Sigmoid colon (tissue), 6 donors: ENCODE measurements at regions not wholly inside any gene's neighbourhood (a gene's known extent, or its start where the extent isn't known, plus 50 kb on each side); places are given as distances from the start of the nearest gene placed in this dataset.

Experiments
- DNase-seq: peaks from one replicate; pipeline ENCODE4 v3.0.0-alpha.2; 2019
- H3K27ac ChIP-seq, 4 donors: fragments of 200-600 bp; sonication (generic); one replicate each; pipeline ENCODE4 v1.5.1; 2016 to 2019; ENCODE audit warnings: mild to moderate bottlenecking in 1 of 4
- H3K27me3 ChIP-seq, 3 donors: fragments of 200-600 bp; sonication (generic); one replicate each; pipeline ENCODE4 v1.5.1; 2019; ENCODE audit warnings: mild to moderate bottlenecking in 1 of 3
- H3K36me3 ChIP-seq, 4 donors: fragments of 200-600 bp; sonication (generic); one replicate each; pipeline ENCODE4 v1.5.1; 2016 to 2019
- H3K4me1 ChIP-seq, 4 donors: fragments of 200-600 bp; sonication (generic); one replicate each; pipeline ENCODE4 v1.5.1; 2017 to 2019
- H3K4me3 ChIP-seq, 4 donors: fragments of 200-600 bp; sonication (generic); one replicate each; pipeline ENCODE4 v1.5.1; 2017 to 2019; ENCODE audit warnings: mild to moderate bottlenecking in 2 of 4, moderate library complexity in 1 of 4
- H3K9me3 ChIP-seq, 4 donors: fragments of 200-600 bp in 3 of 4; sonication (generic) in 3 of 4; one replicate each; pipeline versions ENCODE4 v1.5.1 to v1.6.1; 2013 to 2019
- CTCF ChIP-seq, 4 experiments: fragments of 450-650 bp in 3 of 4; fragments of 200-600 bp in 1 of 4; IDR thresholded peaks; one replicate each; pipeline ENCODE4 v1.5.1; 2016 to 2019; ENCODE audit warnings: antibody characterized with exemption in 4 of 4, mild to moderate bottlenecking in 3 of 4, moderate library complexity in 2 of 4
- EP300 ChIP-seq, 4 donors: sonication (generic); formaldehyde crosslinking; IDR thresholded peaks; one replicate each; pipeline ENCODE4 v1.6.1; 2017; ENCODE audit warnings: antibody characterized with exemption in 4 of 4
- POLR2A ChIP-seq, 2 donors: fragments of 450-650 bp; IDR thresholded peaks; one replicate each; pipeline ENCODE4 v1.6.1; 2016; ENCODE audit warnings: antibody characterized with exemption in 2 of 2, mild to moderate bottlenecking in 2 of 2, moderate library complexity in 2 of 2
- POLR2AphosphoS5 ChIP-seq, 4 donors: sonication (generic); formaldehyde crosslinking; IDR thresholded peaks; one replicate each; pipeline ENCODE4 v1.6.1; 2017; ENCODE audit warnings: antibody characterized with exemption in 4 of 4
- WGBS, 2 donors: extraction: QIAGEN DNeasy Blood & Tissue Kit; methylation state at CpG; one replicate each; pipeline ENCODE4 v1.1.7; 2013; 5-methylcytosine and 5-hydroxymethylcytosine counted together
- intact Hi-C: fragments of 100-400 bp; cut with DNase I; formaldehyde crosslinking; loops from one replicate; pipeline ENCODE4 v1.15.1; 2023
- donor health status: healthy with polysubstance abuse.
- donor health status: healthy.

DNA sequence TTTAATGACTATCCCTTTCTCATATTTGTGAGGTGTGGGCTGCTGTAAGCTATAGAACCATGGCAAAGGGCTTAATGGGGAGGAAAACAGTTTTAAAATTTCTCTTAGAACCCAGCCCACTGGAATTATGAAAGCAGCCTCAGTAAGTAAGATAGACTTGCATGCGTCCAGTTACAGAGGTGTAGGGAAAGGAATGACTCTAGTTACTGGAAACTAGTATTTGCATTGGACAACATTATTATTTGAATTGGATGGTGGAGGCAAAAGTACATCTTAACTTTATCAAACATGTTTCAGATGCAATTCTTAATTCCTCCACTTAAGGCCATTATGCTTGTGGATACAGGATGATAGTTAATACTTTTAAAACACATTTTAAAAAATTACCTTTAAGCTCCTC, 292.9 kb downstream of the SPRY2 start:
- Histone ChIP-seq H3K27me3 (no peaks in the 10 kb centered on the region), H3K36me3 (no peaks in the 10 kb centered on the region), H3K4me3 (no peak overlapping the region), H3K4me1 (peaks cover 0 to 28% (median 24%) of the 10 kb centered on the region in 4 donors), H3K9me3 (no peaks in the 10 kb centered on the region), H3K27ac (no peak overlapping the region)
- TF ChIP-seq POLR2AphosphoS5 (IDR thresholded peaks at IDR 0.05) (no peak), POLR2A (IDR thresholded peaks at IDR 0.05) (no peak), CTCF (IDR thresholded peaks at IDR 0.05) (no peak), EP300 (IDR thresholded peaks at IDR 0.05) (no peak)
- no peak for DNase-seq
- intact Hi-C loops, result no loop called here
- WGBS, 2 donors, result 85 to 90% methylated on average over 1 of the region's 1 CpG

- Histone ChIP-seq H3K9me3 (no peaks in the 10 kb centered on the region), H3K27me3 (no peaks in the 10 kb centered on the region), H3K27ac (no peak overlapping the region), H3K4me1 (peaks cover 0 to 28% (median 24%) of the 10 kb centered on the region in 4 donors), H3K4me3 (no peak overlapping the region), H3K36me3 (no peaks in the 10 kb centered on the region)
- no peak for DNase-seq
- TF ChIP-seq EP300 (IDR thresholded peaks at IDR 0.05), result no peak
- no peak for TF ChIP-seq POLR2AphosphoS5 (IDR thresholded peaks at IDR 0.05)
- TF ChIP-seq POLR2A (IDR thresholded peaks at IDR 0.05), result no peak
- no peak for TF ChIP-seq CTCF (IDR thresholded peaks at IDR 0.05)
- intact Hi-C loops, result no loop called here
- 76 to 86% methylated on average over 8 of the region's 8 CpGs for WGBS, 2 donors
These were observed 293.5 kb downstream of the SPRY2 start for GRCh38 chr13:80047406-80047805.

DNA sequence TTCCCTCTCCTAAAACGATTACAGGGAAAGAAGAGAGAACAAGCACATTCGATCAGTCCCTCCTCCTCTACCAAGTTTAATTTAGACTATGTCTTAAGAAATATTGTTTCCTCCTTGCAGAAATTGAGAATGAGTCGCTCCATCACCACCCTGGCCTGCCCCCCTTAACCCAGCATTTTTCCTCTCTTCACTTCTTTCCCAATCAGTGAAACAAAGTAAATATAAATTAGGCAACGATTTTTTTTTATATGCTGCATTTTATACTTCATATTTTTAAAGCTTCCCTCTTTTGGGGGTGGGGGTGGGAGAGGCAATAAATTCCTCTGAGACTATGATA, 300.0 kb downstream of the SPRY2 start:
- WGBS, 2 donors, result 53 to 59% methylated on average over 4 of the region's 4 CpGs
- TF ChIP-seq POLR2A (IDR thresholded peaks at IDR 0.05) (no peak), POLR2AphosphoS5 (IDR thresholded peaks at IDR 0.05) (no peak), CTCF (IDR thresholded peaks at IDR 0.05) (no peak), EP300 (IDR thresholded peaks at IDR 0.05) (no peak)
- intact Hi-C loops, result no loop called here

DNA sequence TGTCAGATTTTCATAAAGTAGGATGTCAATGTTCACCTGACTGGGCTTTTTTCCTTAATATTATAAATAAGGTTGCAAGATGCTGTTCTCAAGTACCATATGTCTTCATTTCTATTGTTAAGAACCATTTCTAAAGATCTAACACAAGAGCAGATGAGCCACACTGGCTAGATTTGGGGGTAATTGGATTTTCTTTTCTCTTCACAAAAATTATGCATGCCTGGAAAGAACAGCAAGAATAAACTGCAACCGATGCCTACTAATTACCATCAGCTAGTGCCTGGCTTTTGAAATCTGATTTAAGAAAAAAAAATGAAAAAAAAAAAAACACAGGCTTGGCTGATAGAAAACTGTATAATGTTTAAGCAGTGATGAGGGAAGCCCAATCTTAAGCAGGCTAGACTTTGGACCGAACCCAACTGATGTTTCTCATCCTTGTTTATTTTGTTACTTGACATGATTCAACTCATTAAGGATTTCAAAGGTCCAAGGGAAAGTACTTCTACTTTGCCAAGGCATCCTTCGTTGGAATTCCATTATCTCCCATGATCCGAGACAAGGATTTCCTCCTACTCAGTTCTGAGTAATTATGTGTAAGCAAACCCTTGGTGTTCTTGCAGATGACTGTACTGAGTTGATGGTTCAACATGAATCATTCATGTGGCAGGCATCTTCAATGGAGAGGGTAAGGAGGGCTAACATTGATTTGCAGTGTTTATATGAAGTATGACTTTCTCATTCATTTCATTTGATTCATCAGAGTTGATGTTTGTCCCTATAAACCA, 300.5 kb downstream of the SPRY2 start:
- H3K27ac ChIP-seq, result no peak overlapping the region
- H3K36me3 ChIP-seq, result no peaks in the 10 kb centered on the region
- H3K27me3 ChIP-seq, result no peaks in the 10 kb centered on the region
- no peak for TF ChIP-seq EP300 (IDR thresholded peaks at IDR 0.05)
- TF ChIP-seq CTCF (IDR thresholded peaks at IDR 0.05), result no peak
- no peak for TF ChIP-seq POLR2A (IDR thresholded peaks at IDR 0.05)
- intact Hi-C loops, result no loop called here
- DNase-seq, result no peak
- H3K4me1 ChIP-seq, result peaks cover 0 to 5% (median 0%) of the 10 kb centered on the region in 4 donors
- no peak overlapping the region for H3K4me3 ChIP-seq
- no peaks in the 10 kb centered on the region for H3K9me3 ChIP-seq
- WGBS, 2 donors, result 54 to 58% methylated on average over 4 of the region's 4 CpGs

More for the DNA sequence above, 300.0 kb downstream of the SPRY2 start:
- H3K36me3 ChIP-seq, result no peaks in the 10 kb centered on the region
- no peaks in the 10 kb centered on the region for H3K9me3 ChIP-seq
- H3K4me1 ChIP-seq, result peaks cover 0 to 5% (median 0%) of the 10 kb centered on the region in 4 donors
- no peak for DNase-seq
- no peak overlapping the region for H3K4me3 ChIP-seq
- H3K27ac ChIP-seq, result no peak overlapping the region
- no peaks in the 10 kb centered on the region for H3K27me3 ChIP-seq

DNA sequence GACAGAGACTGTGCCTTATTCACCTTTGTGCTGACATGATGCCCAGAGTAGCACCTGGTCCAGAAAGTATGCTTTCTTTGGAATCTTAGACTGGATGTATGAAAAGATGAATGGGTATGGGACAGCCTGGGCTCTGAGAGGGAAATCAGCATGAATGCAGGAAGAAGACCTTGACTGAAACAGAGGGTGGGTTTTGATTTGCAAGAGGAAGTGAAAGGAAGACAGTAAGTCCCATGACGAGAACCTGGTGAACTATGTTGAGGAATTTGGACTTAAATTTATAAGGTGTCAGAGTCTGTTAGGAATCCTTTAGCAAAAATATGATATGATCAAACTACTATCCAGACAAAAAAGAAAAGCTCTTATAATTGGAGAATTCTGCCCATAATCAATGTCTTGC, 301.9 kb downstream of the SPRY2 start:
- no peaks in the 10 kb centered on the region for H3K36me3 ChIP-seq
- WGBS, 2 donors, result 69 to 85% methylated on average over 1 of the region's 1 CpG
- no peak for DNase-seq
- intact Hi-C loops, result no loop called here
- no peaks in the 10 kb centered on the region for H3K27me3 ChIP-seq
- TF ChIP-seq EP300 (IDR thresholded peaks at IDR 0.05) (no peak), POLR2A (IDR thresholded peaks at IDR 0.05) (no peak), CTCF (IDR thresholded peaks at IDR 0.05) (no peak), POLR2AphosphoS5 (IDR thresholded peaks at IDR 0.05) (no peak)
- no peaks in the 10 kb centered on the region for H3K9me3 ChIP-seq
- peaks cover 0 to 5% (median 0%) of the 10 kb centered on the region in 4 donors for H3K4me1 ChIP-seq
- H3K27ac ChIP-seq, result no peak overlapping the region
- no peak overlapping the region for H3K4me3 ChIP-seq
